ENCODE measurements at regions not wholly inside any gene's neighbourhood (a gene's known extent, or its start where the extent isn't known, plus 50 kb on each side); places are given as distances from the start of the nearest gene placed in this dataset.
"Not testable (repeated sequence)": the region's sequence is repeated elsewhere in the genome, so short reads cannot be mapped to it uniquely, and the experiment has no call there.

DNA sequence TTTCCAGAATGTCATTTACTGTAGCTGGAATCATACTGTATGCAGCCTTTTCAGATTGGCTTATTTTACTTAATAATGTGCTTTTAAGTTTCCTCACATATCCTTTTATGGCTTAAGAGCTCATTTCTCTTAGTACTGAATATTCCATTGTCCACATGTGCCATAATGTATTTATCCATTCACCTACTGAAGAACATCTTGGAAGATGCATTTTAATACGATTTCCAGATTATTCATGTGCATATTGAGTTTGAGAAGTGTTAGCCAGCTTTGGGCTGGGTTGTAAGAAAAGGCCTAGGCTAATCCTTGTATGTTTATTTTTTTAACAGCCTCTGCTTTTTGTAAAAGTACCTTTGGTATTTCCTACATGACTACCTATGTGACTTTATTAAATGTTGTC, 109.3 kb upstream of the MDFIC start:
- DNase-seq, result no peak

DNA sequence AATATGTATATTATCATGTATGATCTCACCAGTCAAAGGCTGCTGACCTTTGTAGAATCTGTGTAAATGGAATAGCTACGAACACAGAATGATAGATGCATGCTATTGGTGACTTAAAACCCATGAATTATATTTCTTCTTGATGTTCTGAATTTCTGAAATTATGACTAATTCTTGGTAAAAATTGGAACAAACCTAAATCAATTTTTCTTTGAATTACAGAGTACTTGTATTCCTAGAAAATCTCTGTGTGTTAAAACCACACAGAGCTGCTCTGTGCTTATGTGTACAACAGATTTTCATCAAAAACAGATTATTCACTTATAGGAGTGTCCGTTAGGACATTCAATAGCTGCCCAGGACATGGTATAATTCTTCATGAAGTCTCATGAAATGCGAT, 108.3 kb upstream of the MDFIC start:
- no peak for DNase-seq

DNA sequence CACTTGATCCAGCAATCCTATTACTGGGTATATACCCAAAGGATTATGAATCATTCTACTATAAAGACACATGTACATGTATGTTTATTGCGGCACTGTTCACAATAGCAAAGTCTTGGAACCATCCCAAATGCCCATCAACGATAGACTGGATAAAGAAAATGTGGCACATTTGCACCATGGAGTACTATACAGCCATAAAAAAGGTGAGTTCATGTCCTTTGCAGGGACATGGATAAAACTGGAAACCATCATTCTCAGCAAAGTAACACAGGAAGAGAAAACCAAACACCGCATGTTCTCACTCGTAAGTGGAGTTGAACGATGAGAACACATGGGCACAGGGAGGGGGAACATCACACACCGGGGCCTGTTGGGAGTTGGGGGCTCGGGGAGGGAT, 104.9 kb upstream of the MDFIC start:
- not testable (repeated sequence) for DNase-seq

DNA sequence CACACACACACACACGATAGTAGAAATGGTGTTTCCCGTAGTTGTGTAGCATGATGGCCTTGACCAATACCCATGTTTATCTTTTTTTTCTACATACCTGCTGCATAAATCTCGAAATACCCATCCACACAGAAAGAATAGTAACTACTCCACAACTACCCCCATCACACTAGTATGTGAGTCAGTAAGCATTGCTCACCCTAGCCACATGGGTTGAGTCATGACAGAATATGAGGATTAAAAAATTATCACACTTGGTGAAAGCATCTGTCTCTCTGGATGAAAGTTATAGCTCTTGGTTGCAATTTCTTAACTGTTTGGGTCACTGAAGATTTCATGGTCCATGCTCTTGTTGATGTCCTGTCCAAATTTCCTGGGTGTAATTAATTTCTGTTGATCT, 103.4 kb upstream of the MDFIC start:
- DNase-seq, result no peak

DNA sequence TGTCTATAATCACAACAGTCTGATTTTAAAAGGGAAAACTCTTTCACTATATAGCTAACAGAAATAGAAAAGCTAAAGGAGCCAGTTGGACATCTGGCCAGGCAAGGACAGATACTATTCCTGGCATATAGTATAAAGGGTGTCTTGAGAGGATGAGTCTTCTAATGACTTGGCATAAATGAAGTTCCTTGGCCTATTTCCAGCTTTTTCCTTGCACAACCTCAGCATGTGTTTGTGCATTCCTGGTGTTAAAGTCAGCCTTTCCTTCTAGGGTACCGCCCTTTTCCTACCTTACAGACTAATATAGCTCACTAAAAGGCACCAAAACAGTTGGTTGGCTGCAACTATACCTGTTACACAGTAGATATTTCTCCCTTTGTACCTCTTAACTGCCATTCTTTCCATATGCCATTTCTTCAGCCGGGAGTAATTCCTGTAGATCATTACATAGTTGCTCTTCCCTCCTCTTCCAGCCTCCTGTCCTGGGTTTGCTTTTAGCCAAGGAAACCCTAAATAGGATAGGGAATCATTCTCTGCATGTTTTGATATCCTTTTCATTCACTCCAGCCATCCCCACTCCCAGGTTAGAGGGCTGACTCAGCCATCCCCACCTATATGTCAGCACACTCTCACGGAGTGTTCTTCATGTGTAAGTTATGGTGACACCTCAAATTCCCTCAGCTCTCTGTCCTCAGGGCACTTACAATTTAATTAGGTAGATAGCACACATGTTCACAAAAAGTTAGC, 102.1 kb upstream of the MDFIC start:
- DNase-seq, result no peak

DNA sequence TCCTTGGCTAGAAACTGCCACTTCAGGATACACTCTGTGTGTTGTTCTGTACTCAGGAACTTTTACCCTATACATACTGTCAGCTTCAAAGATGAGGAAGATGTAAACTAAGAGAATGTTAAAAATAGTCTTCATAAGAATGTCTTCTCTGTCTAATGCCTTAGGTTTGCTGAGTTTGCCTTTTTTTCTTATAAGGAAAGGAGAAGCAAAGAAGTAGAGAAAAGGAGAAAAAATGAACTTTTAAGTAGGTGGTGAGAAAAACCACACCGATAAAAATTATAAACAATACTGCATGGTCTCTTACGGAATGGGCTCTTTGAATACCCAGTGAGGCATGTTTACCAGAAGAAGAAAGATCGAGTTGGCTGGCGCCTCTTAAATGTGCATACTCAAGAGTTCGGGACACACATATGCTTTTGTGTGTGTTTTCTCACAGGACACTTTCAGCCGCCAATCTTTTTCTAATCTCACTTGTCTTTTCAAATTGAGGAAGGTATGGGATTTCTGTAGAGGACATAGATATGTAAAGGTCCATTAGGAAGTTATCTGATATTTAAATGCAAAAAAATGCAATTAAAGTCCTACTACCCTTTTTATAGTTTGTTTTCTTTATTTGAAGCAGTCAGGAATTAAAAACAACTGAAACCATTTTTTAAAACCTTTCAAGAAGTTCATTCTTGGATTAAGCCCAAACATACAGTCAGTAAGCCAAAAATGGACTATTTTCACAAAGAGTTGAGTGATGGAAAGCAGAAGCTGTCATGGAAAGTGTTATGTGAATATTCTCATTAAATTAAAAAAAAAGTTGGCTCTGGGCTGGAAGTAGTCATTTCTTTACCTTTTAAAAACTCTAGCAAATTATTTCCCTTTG, 100.6 kb upstream of the MDFIC start:
- DNase-seq, result no peak

DNA sequence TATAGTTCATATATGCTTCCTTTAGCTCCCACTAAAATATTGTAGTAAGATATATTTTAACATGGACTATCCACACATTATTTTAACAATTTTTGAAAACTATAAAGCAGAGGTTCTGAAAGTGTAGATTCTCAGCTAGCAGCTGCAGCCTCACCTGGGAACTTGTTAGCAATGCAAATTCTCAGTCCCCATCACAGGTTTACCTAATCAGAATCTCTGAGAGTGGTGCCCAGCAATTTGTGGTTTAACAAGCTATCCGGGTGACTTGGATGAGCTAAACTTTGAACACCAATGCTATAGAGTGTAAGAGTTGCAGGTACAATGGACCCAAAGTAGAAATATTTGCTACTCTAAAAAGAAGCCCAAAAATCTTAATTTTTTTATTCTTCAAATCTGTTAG, 99.8 kb upstream of the MDFIC start:
- no peak for DNase-seq

DNA sequence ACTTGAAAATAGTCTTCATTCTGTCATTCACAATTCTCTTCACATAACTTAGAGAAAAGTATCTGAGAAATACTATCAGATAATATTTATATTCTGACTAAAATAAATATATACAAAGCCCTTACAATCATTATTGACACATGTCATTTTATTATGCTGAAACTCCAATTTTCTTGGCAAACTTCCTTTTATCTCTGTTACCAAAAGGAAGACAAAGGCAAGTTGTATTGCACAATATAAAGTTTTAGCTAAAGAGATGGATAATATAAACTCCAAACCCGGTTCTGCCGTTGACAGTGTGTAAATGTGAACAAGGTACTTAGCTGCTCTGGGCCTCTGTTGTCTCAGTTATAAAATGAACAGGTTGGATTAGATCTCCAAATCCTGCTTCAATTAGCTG, 99.0 kb upstream of the MDFIC start:
- no peak for DNase-seq

DNA sequence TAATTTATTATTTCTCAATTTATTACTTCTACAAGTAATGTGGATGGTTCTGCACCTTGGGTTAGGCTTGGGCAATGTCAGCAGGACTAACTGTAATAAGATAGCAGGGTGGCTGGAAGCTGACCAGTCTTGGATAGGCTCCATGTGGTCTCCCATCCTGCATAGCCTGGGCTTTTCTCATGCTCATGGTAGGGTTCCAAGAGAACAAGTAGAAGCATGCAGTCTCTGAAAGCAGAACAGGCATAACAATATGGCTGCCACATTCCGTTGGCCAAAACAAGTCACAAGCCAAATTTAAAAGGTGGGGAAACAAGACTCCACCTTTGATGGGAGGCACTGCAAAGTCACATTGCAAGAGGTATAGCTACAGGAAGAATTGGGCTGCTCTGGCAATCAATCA, 98.6 kb upstream of the MDFIC start:
- no peak for DNase-seq

DNA sequence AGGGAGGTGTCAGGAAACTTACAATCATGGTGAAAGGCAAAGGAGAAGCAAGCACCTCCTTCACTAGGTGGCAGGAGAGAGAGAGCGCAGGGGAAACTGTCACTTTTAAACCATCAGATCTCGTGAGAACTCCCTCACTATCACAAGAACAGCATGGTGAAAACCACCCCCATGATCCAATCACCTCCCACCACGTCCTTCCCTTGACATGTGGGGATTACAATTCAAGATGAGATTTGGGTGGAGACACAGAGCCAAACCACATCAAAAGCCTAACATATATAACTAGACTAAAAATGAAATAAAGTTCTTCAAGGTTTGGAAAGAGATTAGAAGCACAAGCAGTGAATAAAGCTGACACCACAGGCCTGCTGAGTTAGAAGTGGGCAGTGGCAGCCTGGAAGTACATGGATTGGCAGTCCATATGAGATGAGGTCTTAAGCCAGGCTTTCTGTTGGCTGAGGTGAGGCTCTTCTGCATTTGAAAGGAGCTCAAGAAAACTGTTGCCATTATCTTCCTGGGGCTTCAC, 96.4 kb upstream of the MDFIC start:
- no peak for DNase-seq

DNA sequence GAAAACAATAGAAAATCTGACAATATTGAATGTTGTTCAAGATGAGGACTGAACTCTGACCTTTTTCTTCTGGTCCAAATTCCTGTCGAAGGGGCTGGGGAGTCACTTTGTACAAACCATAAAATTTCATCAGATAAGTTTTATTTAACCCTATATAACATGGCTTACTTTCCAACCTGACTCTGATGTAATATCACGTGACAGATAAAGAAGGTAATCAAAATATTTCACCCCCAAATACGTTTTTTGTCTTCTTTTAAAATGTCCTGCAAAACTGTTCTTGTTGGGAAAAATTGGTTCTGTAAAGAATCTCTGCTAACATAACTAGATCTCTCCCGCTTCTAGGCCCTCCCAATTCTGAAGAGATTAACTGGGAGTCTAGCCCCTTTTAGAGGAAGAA, 90.9 kb upstream of the MDFIC start:
- DNase-seq, result no peak

DNA sequence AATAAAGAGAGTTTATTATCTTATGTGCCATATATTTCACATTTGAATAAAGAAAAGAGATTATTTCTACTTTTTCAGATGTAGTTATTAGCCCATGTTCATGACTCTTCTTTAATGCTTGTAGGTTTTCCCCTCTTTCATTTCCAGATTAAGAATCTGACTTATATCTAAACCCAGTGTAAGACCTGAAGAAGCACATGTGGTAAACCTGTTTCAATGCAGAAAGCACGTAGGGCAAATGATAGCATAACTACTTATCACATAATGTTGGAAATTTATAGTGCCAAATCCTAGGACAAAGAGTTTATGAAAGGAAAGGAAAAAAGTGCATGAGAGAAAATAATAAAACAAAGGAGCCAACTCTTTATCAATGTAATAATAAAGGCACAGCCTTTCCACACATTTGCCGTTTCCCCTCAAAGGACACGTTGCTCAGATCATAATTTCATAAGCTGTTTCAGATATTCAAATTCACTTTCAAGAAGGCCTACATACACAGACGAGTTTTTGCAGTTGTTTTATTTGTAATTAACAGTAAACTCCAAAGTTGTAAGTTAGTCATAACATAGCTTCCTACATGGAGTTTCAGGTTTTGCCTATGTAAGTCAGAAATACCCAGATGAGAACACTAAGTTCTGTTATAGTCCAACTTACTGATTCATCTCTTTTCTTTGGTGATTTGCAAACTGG, 88.8 kb upstream of the MDFIC start:
- DNase-seq, result no peak

DNA sequence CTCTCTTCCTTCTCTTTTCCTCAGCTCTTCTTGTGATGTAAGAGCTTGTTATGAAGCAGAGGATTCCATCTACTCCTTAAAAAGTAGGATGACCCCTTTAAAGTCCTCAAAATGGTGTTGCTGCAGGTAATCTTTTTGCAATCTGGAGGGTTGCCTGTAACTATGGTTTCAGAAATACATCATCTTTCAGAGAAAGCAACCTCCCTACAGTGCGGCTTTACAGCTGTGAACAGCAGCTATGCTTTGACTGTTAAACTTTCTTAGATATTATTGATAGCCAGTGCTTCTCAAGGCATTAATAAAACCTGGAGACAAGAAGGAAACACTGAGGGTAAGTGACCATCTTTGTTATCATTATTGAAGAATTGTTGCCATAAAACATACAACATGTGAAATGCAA, 86.6 kb upstream of the MDFIC start:
- DNase-seq, result no peak

DNA sequence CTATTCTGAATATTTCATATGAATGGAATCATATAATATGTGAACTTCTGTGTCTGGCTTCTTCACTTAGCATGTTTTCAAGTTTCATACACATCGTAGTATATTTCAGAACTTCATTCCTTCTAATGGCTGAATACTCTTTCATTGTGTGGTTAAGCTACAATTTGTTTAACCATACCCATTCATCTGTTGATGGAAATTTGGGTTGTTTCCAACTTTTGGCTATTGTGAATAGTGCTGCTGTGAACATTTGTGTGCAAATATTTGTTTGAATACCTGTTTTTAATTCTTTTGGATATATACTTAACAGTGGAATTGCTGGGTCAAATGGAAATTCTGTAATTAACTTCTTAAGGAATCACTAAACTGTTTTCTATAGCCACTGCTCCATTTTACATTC, 86.0 kb upstream of the MDFIC start:
- peak; percentile 54 for DNase-seq

DNA sequence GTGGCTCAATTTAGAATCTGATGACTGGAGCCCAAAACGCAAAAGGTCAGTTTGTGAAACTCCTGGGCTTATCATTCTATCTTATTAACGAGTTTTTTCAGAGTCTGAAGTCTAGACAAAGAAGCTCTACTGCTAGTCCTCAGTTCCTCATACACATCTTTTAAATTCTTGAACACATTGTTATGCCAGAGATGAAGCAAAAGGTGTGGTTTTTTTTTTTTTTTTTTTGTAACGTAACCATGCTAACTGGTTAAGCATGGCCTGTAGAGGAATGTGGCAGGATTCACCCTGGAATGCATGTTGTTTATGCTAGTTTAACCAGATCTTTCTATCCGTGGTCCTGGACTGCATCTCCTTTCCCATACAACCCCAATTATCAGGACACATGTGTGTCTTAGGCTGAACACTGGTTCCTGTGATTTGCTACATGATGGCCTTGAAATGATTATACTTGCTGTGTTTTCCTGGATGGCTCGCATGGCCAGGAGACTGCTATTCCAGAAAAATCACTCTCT, 79.3 kb upstream of the MDFIC start:
- no peak for DNase-seq

DNA sequence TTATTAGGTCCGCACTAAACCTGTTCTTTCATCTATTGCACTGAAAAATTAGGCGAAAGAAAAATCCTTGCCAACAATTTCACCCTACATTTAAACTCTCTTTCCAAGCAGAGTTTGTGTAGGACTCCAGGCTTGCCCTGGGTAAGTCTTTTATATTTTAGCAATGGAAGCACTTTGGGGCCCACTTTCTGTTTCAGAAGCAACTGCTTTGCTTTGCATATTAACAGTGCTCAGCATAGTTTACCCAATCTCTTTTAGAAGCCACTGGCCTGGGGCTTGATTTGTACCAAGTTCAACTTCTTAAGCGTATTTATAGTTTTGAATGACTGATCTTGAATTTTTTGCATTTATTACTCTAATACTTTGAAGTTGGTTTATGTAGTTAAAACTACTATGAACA, 78.8 kb upstream of the MDFIC start:
- no peak for DNase-seq

DNA sequence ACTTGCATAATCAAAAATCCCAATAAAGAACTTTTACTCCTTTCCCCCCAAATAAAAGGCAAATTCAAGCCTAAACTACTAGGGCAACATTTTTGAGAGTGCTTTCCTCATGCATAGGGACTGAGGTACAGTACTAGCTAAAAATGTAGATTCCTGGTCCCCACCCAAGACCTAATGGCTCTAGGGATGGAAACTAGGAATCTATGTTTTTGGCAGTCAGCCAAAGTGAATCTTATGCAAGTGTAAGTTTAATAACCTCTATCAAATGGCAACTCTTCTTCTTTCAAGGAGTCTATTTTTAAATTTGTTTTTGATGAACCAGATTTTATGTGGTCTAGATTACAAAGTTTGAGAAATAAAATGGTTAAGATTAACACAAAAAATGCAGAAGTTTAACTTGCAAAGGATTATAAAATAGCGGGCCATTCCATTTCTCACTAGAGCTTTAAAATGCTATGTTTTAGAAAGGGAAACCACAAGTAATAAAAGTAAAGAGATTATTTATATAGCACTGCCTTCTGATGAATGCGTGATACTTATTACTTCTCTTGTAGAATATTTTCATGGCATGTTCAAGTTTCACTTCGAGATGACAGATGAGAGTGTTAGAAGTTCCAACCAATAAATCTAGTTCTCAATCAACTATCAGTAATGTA, 70.4 kb upstream of the MDFIC start:
- DNase-seq, result peak; percentile 2

DNA sequence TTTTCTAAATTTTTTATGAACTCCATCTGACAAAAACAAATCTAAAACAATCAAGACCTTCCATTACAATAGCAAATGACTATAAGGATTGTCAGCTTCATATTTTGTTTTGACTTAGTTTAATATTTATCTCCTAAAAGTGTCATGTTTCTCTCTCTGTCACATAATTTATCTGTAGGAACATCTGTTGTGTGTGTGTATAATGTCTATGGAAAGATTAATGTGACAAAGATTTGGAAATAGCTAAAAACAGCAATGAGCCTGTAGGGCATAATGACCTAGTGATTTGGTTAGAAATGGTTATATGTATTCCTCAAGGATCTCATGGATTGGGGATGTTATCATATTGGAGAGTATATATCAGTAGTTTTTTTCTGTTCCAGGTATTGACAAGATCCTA, 69.6 kb upstream of the MDFIC start:
- no peak for DNase-seq

DNA sequence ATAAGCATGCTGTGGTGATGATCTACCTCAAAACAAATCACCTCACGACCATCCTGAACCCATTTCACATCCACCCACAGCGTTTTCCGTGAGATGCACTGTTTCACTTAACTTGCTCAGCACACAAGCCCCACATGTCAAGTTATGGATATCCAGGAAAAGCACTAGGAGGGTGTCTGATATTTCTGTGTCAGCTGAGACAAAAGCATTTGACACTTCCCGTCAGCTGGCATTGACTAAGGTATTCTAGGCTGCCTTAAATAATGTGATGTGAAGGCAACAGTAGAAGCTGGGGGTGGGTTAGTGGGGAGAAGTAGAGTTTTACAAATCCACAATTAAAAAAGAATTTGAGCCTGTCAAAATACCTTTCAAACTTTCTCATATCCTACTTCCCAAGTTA, 68.7 kb upstream of the MDFIC start:
- DNase-seq, result no peak

DNA sequence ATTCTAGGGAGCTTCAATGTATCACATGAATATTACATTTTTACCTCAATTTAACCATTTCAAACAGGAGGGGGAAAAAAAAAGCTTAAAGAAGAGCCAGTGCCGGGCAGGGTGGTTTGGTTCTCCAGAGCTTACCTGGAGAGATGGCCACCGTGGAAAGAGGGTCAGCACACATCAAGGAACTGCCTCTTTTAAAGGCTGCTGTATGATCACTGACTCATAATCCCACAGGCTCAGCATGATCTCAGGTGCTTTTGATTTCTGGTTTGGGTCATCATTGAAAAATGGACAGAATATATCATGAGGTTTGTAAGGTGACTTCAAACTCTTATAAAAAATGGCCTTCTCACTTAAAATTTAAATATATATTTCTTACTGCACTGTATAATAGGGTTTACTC, 67.5 kb upstream of the MDFIC start:
- no peak for DNase-seq

DNA sequence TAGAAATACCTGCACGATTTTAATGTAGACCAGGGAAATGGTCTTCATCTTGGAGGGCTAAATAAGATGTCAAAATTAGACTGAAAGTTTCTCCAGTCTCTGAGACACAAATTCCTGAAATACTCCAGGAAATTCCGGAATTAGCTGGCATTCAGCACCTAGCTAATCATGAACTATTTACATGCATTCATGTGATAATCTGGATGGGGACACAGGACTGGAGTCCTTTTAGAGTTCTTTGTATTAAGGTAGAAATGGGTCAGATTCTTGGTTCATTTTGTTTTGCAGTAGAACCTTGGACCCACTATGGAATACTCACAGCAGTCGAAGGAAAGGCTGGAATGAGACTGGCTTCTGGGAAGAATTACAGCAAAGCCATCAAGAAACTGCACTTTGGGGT, 65.3 kb upstream of the MDFIC start:
- no peak for DNase-seq

DNA sequence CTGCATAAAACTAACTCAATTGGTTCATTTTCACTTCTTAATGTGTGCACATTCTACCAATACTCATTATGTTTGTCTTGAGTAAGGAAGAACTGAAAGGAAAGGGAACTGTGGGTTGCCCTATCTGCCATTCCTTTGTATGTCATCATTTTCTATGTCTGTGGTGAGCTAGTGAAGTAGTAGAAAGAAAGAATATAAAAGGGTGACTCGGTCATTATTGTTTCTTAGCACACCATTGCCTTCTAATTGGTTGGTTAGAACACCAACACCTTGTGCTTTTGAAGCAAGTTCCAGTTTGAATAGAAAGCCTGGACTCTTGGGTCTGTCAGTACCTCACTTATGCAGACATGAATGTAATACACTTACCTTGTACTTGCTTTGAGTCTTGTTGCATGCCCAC, 64.3 kb upstream of the MDFIC start:
- DNase-seq, result no peak

DNA sequence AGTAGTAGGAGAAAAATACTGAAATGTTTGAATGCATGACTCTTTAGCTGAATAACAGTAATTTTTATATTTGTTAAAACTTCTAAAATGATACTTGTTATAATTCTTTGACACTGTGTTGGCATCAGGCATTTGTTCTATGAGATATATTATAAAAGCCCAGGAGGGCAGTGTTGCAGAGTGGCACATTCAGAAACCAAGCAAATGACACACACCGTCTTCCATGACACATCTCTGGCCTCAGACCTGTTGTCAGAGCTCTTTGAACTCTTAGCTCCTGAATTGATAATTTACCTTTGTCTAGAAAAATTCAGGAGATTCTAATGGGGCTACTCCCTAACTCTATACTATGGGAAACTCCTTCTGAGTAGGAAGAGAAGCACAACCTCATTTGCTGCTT, 62.4 kb upstream of the MDFIC start:
- DNase-seq, result no peak
